Heart left ventricle (tissue), 16 donors: ENCODE measurements at regions not wholly inside any gene's neighbourhood (a gene's known extent, or its start where the extent isn't known, plus 50 kb on each side); places are given as distances from the start of the nearest gene placed in this dataset.
A peak's percentile ranks its signal among the peaks of the same experiment; 100 is the strongest.

ENCODE experiments used
- ATAC-seq, 4 donors: fragments of 200-7000 bp; cut with Tn5 transposase; one replicate each; pipeline ENCODE4 v1.9.1; 2020 to 2022; ENCODE audit warnings: moderate library complexity in 4 of 4, mild to moderate bottlenecking in 3 of 4, moderate number of reproducible peaks in 1 of 4
- DNase-seq, 5 donors: peaks; one replicate each; pipeline ENCODE4 v3.0.0-alpha.2; 2020
- H3K27ac ChIP-seq, 12 donors: fragments of 200-600 bp; sonication (generic) in 4 of 12; one replicate each; pipeline versions ENCODE4 v1.5.0 to v1.8.0; 2016 to 2022; ENCODE audit warnings: mild to moderate bottlenecking in 2 of 12
- H3K27me3 ChIP-seq, 9 donors: fragments of 200-600 bp; sonication (generic) in 2 of 9; one replicate each; pipeline versions ENCODE4 v1.5.1 to v1.8.0; 2016 to 2022; ENCODE audit warnings: mild to moderate bottlenecking in 3 of 9
- H3K36me3 ChIP-seq, 9 donors: fragments of 200-600 bp; sonication (generic) in 2 of 9; one replicate each; pipeline versions ENCODE4 v1.5.0 to v1.8.0; 2018 to 2022; ENCODE audit warnings: mild to moderate bottlenecking in 2 of 9
- H3K4me1 ChIP-seq, 12 donors: fragments of 200-600 bp; sonication (generic) in 4 of 12; one replicate each; pipeline versions ENCODE4 v1.5.0 to v1.8.0; 2016 to 2022; ENCODE audit warnings: mild to moderate bottlenecking in 3 of 12
- H3K4me3 ChIP-seq, 12 donors: fragments of 200-600 bp; sonication (generic) in 4 of 12; one replicate each; pipeline versions ENCODE4 v1.5.0 to v1.8.0; 2017 to 2022; ENCODE audit warnings: mild to moderate bottlenecking in 9 of 12, moderate library complexity in 4 of 12
- H3K9me3 ChIP-seq, 12 donors: fragments of 200-600 bp; sonication (generic) in 4 of 12; one replicate each; pipeline versions ENCODE4 v1.5.0 to v1.8.0; 2016 to 2022; ENCODE audit warnings: mild to moderate bottlenecking in 1 of 12
- CTCF ChIP-seq, 12 donors: fragments of 200-600 bp; sonication (generic) in 4 of 12; IDR thresholded peaks; one replicate each; pipeline versions ENCODE4 v1.5.0 to v1.8.0; 2018 to 2022; ENCODE audit warnings: antibody characterized with exemption in 12 of 12, mild to moderate bottlenecking in 5 of 12
- POLR2A ChIP-seq, 2 donors: fragments of 450-650 bp; IDR thresholded peaks; one replicate each; pipeline ENCODE4 v1.6.1; 2017; ENCODE audit warnings: antibody characterized with exemption in 2 of 2, mild to moderate bottlenecking in 2 of 2, moderate library complexity in 2 of 2
- WGBS, 4 donors: extraction: QIAGEN DNeasy Blood & Tissue Kit in 2 of 4; methylation state at CpG; one replicate each; pipeline versions ENCODE4 v1.1.5 to v1.1.7; 2013 to 2018; 5-methylcytosine and 5-hydroxymethylcytosine counted together
- intact Hi-C, 10 donors: fragments of 100-400 bp; cut with DNase I; formaldehyde crosslinking; loops; one replicate each; pipeline versions ENCODE4 v1.11.1 to v1.14.2; 2022
- donor health status: ischemic (EF 13 %, LVEDD 7.1; RV severe dilation, severe dysfunction).
- donor health status: healthy with polysubstance abuse.
- donor health status: DM: no; HTN: yes; CAD: no.
- donor health status: DM: no; HTN: no; CAD: no.
- donor health status: ischemic (EF 25% LVEDD 6.9; RV normal size, moderate dysfunction).
- donor health status: ischemic (EF 25% LVEDD 5.7; RV mildly dilated, moderate dysfunction).
- donor health status: healthy.
- donor health status: DM: yes; HTN: yes; CAD: no.
- donor health status: ischemic (EF 35%, LVEDD 5.7; RV mildly dilated, moderate dysfunction).
- donor health status: nonischemic (EF 11% LVEDD 7.7; RV severe dilation, severe dysfunction).
- donor health status: DM: yes; HTN: yes; CAD: no.
- donor health status: PGD.
- donor health status: ischemic (EF 29% LVEDD 5.4; RV normal size, mild dysfunction).
- donor health status: nonischemic (EF 23%, LVEDD 6.1; RV moderate dilation, normal function).

- WGBS, 4 donors, result 42 to 58% (median 48%) methylated on average over 8 of the region's 8 CpGs
- H3K27me3 ChIP-seq, result peaks cover 0 to 21% (median 0%) of the 10 kb centered on the region in 9 donors
- H3K9me3 ChIP-seq, result no peaks in the 10 kb centered on the region
- ATAC-seq (no peak), DNase-seq (no peak)
- intact Hi-C loops, result no loop called here
- no peak overlapping the region for H3K4me3 ChIP-seq
- H3K36me3 ChIP-seq, result no peaks in the 10 kb centered on the region
- TF ChIP-seq CTCF (IDR thresholded peaks at IDR 0.05) (no peak), POLR2A (IDR thresholded peaks at IDR 0.05) (no peak)
- peak overlapping the region in 1 of 12 donors; percentile 35 for H3K27ac ChIP-seq
- peaks cover 0 to 9% (median 0%) of the 10 kb centered on the region in 12 donors for H3K4me1 ChIP-seq
Observed at GRCh38 chr5:179488491-179488890, 61.9 kb upstream of the RUFY1 start.

DNA sequence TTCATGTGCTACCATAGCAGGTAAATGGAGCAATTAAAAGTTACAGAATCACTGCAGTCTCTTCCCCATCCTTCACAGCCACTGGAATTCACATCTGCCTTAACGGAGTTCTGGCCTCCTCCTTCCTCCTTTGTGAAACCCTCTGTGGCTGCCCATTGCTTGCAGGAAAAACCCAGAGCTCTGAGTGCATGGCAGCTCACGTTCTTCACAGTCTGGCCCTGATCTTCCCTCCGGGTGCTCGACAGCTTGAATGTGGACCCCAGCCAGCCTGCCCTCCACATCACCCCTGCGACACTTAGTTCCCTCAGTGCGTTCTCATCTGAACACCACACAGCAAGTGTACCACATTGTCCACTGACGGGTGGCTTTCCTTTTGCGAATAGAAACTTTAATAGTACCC lies 63.2 kb upstream of the RUFY1 start:
- DNase-seq, result no peak
- no peak overlapping the region for H3K4me3 ChIP-seq
- H3K9me3 ChIP-seq, result no peaks in the 10 kb centered on the region
- 59 to 82% (median 77%) methylated on average over 8 of the region's 8 CpGs for WGBS, 4 donors
- intact Hi-C loops, result no loop called here
- peaks cover 0 to 21% (median 0%) of the 10 kb centered on the region in 9 donors for H3K27me3 ChIP-seq
- no peak overlapping the region for H3K27ac ChIP-seq
- H3K4me1 ChIP-seq, result peaks cover 0 to 9% (median 0%) of the 10 kb centered on the region in 12 donors
- no peaks in the 10 kb centered on the region for H3K36me3 ChIP-seq
- ATAC-seq, result no peak
- TF ChIP-seq CTCF (IDR thresholded peaks at IDR 0.05) (no peak), POLR2A (IDR thresholded peaks at IDR 0.05) (no peak)

DNA sequence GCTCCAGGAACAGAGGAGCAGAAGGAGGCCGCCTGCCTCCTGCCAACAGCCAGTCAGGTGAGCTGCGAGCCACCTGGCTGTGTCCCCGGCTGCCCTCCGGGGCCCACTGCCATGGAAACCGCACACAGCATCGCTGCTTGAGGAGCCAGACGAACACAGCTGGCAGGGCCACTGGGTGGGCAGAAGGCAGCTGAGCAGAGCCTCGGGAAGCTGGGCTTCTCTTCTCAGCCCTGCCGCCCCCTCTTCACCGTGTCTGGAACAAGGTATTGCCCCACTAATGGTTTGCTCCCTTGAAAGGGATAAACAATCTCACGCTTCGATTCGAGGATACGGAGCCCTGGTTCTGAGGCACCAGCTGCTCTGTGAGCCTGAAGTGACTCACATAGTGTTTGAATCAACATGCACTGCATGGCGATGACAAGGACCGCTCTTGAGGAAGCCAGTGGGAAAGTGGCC lies 63.7 kb upstream of the RUFY1 start:
- peaks cover 0 to 21% (median 0%) of the 10 kb centered on the region in 9 donors for H3K27me3 ChIP-seq
- intact Hi-C loops, result no loop called here
- ATAC-seq (peak in 1 of 4 donors; percentile 36), DNase-seq (no peak)
- peaks cover 0 to 9% (median 0%) of the 10 kb centered on the region in 12 donors for H3K4me1 ChIP-seq
- H3K4me3 ChIP-seq, result no peak overlapping the region
- no peak overlapping the region for H3K27ac ChIP-seq
- 38 to 77% (median 56%) methylated on average over 14 to 16 of the region's 16 CpGs for WGBS, 4 donors
- TF ChIP-seq POLR2A (IDR thresholded peaks at IDR 0.05) (no peak), CTCF (IDR thresholded peaks at IDR 0.05) (no peak)
- H3K36me3 ChIP-seq, result no peaks in the 10 kb centered on the region
- H3K9me3 ChIP-seq, result no peaks in the 10 kb centered on the region

- Histone ChIP-seq H3K27me3 (peaks cover 0 to 21% (median 0%) of the 10 kb centered on the region in 9 donors), H3K36me3 (no peaks in the 10 kb centered on the region), H3K4me1 (peaks cover 0 to 9% (median 0%) of the 10 kb centered on the region in 12 donors), H3K27ac (no peak overlapping the region), H3K4me3 (no peak overlapping the region), H3K9me3 (no peaks in the 10 kb centered on the region)
- ATAC-seq (no peak), DNase-seq (no peak)
- WGBS, 4 donors, result 74 to 83% (median 77%) methylated on average over 10 to 13 of the region's 13 CpGs
- TF ChIP-seq POLR2A (IDR thresholded peaks at IDR 0.05) (no peak), CTCF (IDR thresholded peaks at IDR 0.05) (no peak)
- intact Hi-C loops, result no loop called here
Observed at GRCh38 chr5:179485845-179486575, 64.3 kb upstream of the RUFY1 start.
